ENCODE measurements at regions not wholly inside any gene's neighbourhood (a gene's known extent, or its start where the extent isn't known, plus 50 kb on each side); places are given as distances from the start of the nearest gene placed in this dataset.
A peak's percentile ranks its signal among the peaks of the same experiment; 100 is the strongest.

GRCh38 chr1:9182784-9183257 is 51.8 kb upstream of the H6PD start:
- BruUV-seq (replicated peaks): no TSS peak
- H3K4me1 ChIP-seq (ENCODE audit: control insufficient read depth, extremely low read depth, insufficient read depth, low read length): peaks cover 22% of the 10 kb centered on the region
- intact Hi-C loops (cut with micrococcal nuclease): loop anchor here (5.0 kb wide), 2 partner anchors 41 to 56 kb away; partner anchors contain the start of gene GPR157
- POLR2A ChIA-PET: no interaction called here
- H3K79me2 ChIP-seq (ENCODE audit: control insufficient read depth, insufficient read depth, low read length): peaks cover 51% of the 10 kb centered on the region
- H3K36me3 ChIP-seq (ENCODE audit: control insufficient read depth in 2 of 2, extremely low read depth in 1 of 2, insufficient read depth in 2 of 2, low read length in 2 of 2): peaks cover 0 to 5% of the 10 kb centered on the region in 2 experiments
- CTCF ChIA-PET: no interaction called here
- H3K27me3 ChIP-seq (ENCODE audit: control insufficient read depth in 2 of 2, insufficient read depth in 2 of 2, low read length in 2 of 2): no peaks in the 10 kb centered on the region
- peak overlapping the region; percentile 69 for H3K27ac ChIP-seq (ENCODE audit: insufficient read depth, low read depth, low read length)
- dilution Hi-C loops (cut with MboI; ENCODE audit: extremely low pct_ligation_motif_present, low sequenced_read_pairs): no loop called here
- H3K9me3 ChIP-seq (replicated peaks; ENCODE audit: control insufficient read depth, insufficient read depth, low read length): no peaks in the 10 kb centered on the region
- TF ChIP-seq MYC (IDR thresholded peaks at IDR 0.05; ENCODE audit: low read depth, low read length) (no peak), JUN (IDR thresholded peaks at IDR 0.05; ENCODE audit: borderline replicate concordance, insufficient read depth, insufficient read length, low read depth) (no peak), GATA2 (IDR thresholded peaks at IDR 0.05; ENCODE audit: insufficient read depth, insufficient read length, low read depth, low read length) (no peak), POLR2AphosphoS5 (IDR thresholded peaks at IDR 0.05; ENCODE audit: insufficient read depth, low read depth, low read length) (no peak), EZH2 (IDR thresholded peaks at IDR 0.05; ENCODE audit: borderline replicate concordance, low read depth, low read length, severe bottlenecking) (no peak), FOS (IDR thresholded peaks at IDR 0.05; ENCODE audit: borderline replicate concordance, insufficient read depth, low read length) (no peak), POLR2A (IDR thresholded peaks at IDR 0.05; ENCODE audit: low read depth, low read length) (no peak), CTCF (IDR thresholded peaks at IDR 0.05; ENCODE audit: extremely low read depth in 1 of 2, insufficient read depth in 1 of 2, low read depth in 1 of 2, low read length in 2 of 2) (no peak), MAX (IDR thresholded peaks at IDR 0.05; ENCODE audit: insufficient read depth, insufficient read length) (no peak)
- H3K4me3 ChIP-seq (replicated peaks in 1 of 3; ENCODE audit: insufficient read depth in 1 of 3, low read depth in 1 of 3, low read length in 3 of 3): peak overlapping the region; percentile 66 to 79 (median 76)
- FAIRE-seq: no peak
- no peaks in the 10 kb centered on the region for H4K20me1 ChIP-seq (replicated peaks; ENCODE audit: control insufficient read depth, extremely low read depth, insufficient read depth, low read length)
- H3K9me1 ChIP-seq (replicated peaks; ENCODE audit: control insufficient read depth, extremely low read depth, insufficient read depth, low read length): no peaks in the 10 kb centered on the region
- H3K9ac ChIP-seq (replicated peaks; ENCODE audit: extremely low read depth, insufficient read depth, low read length): peak overlapping the region; percentile 65
- H2AFZ ChIP-seq (ENCODE audit: low read depth, low read length): peak overlapping the region; percentile 3
- DNase-seq (ENCODE audit: low read depth, low spot score): no peak
- H3K4me2 ChIP-seq (ENCODE audit: insufficient read depth, low read length): peak overlapping the region; percentile 51
